ENCODE measurements at regions not wholly inside any gene's neighbourhood (a gene's known extent, or its start where the extent isn't known, plus 50 kb on each side); places are given as distances from the start of the nearest gene placed in this dataset.

- ATAC-seq (ENCODE audit: low read depth in 2 of 2) (no peak), DNase-seq (no peak)
- Mint-ChIP-seq H3K27ac (no peak overlapping the region), H3K36me3 (peaks cover 5 to 8% of the 10 kb centered on the region in 2 donors), H3K4me1 (no peaks in the 10 kb centered on the region), H3K9me3 (peaks cover 11 to 40% (median 13%) of the 10 kb centered on the region in 7 donors), H3K27me3 (peaks cover 0 to 12% (median 8%) of the 10 kb centered on the region in 3 donors), H3K4me3 (no peak overlapping the region)
Measured at GRCh38 chr10:29174389-29174788, 114.5 kb upstream of the LYZL1 start.

- DNase-seq, result no peak
- Mint-ChIP-seq H3K27me3 (peaks cover 0 to 12% (median 8%) of the 10 kb centered on the region in 3 donors), H3K36me3 (no peaks in the 10 kb centered on the region), H3K4me1 (no peaks in the 10 kb centered on the region), H3K27ac (no peak overlapping the region), H3K9me3 (peaks cover 0 to 25% (median 6%) of the 10 kb centered on the region in 7 donors), H3K4me3 (no peak overlapping the region)
- no peak for ATAC-seq (ENCODE audit: low read depth in 2 of 2)
Measured at GRCh38 chr10:29176845-29177832, 111.7 kb upstream of the LYZL1 start.

DNA sequence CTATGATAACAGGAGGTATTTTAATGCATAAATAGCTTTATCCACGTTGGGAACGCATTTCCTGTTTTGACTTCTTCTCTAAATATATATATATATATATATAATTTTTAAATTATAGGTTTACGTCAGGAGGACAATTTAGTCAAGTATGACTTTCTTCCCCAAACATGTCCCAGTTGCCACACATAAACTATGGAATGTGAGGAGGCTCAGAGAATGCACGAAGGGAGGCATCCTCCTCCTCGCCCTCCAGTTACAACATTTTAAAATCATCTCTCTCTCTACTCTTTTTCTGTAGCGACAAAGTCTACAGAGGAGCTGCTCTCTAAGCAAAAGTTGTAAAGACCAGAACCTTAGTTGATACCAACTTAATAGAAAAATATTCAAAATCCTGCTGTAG lies 106.9 kb upstream of the LYZL1 start:
- Mint-ChIP-seq H3K27me3 (peaks cover 0 to 14% (median 6%) of the 10 kb centered on the region in 3 donors), H3K27ac (no peak overlapping the region), H3K36me3 (no peaks in the 10 kb centered on the region), H3K4me1 (no peaks in the 10 kb centered on the region), H3K9me3 (peaks cover 0 to 10% (median 2%) of the 10 kb centered on the region in 7 donors), H3K4me3 (no peak overlapping the region)
- ATAC-seq (ENCODE audit: low read depth in 2 of 2) (no peak), DNase-seq (no peak)

DNA sequence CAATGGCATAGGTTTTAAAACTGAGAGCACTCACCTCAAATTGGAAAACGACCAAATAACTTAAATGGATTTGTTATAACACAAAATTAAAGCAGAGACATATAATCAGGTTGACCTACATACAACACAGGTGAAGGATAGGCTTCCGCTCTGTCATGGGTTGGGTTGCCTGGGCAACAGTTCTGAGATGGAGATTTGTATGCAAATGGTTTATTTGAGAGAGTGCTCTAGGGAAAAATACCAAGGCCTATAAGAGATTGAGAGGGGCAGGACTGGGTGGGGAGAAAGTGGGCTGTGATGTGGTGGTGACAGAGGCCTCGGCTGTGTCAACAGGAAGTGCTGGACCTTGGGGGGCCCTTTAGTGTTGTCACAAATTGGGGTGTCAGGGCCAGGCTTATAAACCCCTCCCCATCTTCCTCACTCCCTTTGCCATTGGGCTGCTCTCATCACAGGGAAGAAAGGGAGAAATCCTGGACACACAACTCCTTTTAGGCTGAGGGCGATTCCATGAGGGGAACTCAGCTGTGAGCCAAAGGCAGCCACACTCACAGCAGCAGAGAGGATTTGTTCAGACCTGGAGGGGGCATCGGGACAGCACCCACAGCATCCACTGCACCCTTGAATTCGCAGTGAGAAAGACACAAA lies 105.4 kb upstream of the LYZL1 start:
- Mint-ChIP-seq H3K27me3 (peaks cover 0 to 8% (median 6%) of the 10 kb centered on the region in 3 donors), H3K9me3 (peaks cover 0 to 10% (median 2%) of the 10 kb centered on the region in 7 donors), H3K27ac (no peak overlapping the region), H3K36me3 (no peaks in the 10 kb centered on the region), H3K4me1 (no peaks in the 10 kb centered on the region), H3K4me3 (no peak overlapping the region)
- DNase-seq (no peak), ATAC-seq (ENCODE audit: low read depth in 2 of 2) (no peak)

DNA sequence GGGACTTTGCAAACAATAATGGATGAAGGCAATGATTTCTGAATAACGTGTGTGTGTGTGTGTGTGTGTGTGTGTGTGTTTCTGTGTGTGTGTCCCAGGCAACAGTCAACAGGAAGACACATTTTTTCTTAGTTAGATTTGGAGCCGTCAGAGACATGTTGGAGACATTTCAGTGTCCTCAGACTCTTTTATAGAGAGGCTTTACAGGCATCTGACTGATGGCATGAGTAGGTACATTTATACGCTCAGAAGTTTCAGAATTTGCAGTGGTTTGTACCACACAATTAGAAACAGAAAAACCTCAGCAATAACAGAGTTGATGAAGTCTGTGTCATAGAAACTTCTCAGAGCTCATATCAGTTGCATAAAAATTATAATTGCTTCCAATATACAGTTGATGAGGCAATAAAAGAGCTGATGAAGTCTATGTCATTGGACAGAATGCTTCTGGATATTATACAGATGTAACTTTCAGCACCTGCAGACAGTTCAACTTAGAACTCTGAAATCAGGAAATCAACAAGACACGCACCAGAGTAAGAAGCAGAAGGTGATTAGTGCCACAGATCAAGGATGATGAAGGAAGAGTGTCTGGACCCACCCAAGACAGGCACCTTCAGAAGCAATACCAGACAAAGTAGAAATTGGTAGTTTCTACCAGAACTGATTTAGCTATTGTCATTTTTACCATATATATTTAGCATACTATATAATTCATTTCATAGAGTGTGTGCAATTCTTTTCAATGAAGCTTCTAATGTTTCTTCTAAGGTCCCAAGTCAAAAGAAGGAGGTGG lies 104.5 kb upstream of the LYZL1 start:
- Mint-ChIP-seq H3K36me3 (no peaks in the 10 kb centered on the region), H3K9me3 (peaks cover 0 to 10% (median 1%) of the 10 kb centered on the region in 7 donors), H3K27ac (no peak overlapping the region), H3K4me3 (no peak overlapping the region), H3K27me3 (peaks cover 0 to 6% (median 5%) of the 10 kb centered on the region in 3 donors), H3K4me1 (no peaks in the 10 kb centered on the region)
- no peak for DNase-seq
- ATAC-seq (ENCODE audit: low read depth in 2 of 2), result no peak

DNA sequence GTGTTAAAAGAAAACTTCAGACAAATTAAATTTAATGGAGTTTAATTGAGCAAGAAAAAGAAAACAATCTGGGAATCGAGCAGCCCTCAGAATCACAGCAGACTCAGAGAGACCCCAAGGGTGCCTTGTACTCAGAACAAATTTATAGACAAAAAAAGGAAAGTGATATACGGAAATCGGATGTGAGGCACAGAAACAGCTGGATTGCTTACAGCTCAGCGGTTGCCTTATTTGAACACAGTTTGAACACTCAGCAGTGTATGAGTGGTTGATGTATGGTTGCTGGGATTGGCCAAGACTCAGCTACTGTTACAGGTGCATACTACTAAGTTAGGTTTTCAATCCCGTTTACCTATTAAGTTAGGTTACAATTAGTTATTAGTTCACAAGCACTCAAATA lies 103.8 kb upstream of the LYZL1 start:
- Mint-ChIP-seq H3K9me3 (peaks cover 0 to 10% (median under 1%) of the 10 kb centered on the region in 7 donors), H3K36me3 (no peaks in the 10 kb centered on the region), H3K27me3 (peaks cover 0 to 6% (median 5%) of the 10 kb centered on the region in 3 donors), H3K4me1 (no peaks in the 10 kb centered on the region), H3K27ac (no peak overlapping the region), H3K4me3 (no peak overlapping the region)
- ATAC-seq (ENCODE audit: low read depth in 2 of 2), result no peak
- DNase-seq, result no peak

DNA sequence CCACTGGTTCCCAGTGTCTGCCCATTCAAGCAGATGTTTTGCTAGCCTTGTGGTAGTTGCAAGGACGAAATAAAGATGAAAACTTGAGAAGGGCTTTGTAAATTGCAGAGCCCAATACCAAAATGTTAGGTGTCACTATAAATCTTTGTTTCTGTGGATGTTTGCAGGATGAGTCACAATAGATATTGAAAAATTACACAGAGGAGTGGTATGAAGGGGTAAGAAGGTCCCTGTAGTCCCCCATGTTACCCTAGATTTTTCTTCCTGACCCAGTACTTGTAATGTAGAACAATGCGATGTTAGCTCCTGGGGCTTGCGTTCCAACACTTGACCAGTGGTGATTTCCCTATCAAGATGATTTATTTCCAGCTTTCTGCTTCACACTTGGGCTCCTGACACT lies 102.6 kb upstream of the LYZL1 start:
- DNase-seq (no peak), ATAC-seq (ENCODE audit: low read depth in 2 of 2) (no peak)
- no peak overlapping the region for H3K4me3 Mint-ChIP-seq
- no peaks in the 10 kb centered on the region for H3K4me1 Mint-ChIP-seq
- H3K9me3 Mint-ChIP-seq, result peaks cover 0 to 10% (median 3%) of the 10 kb centered on the region in 7 donors
- no peak overlapping the region for H3K27ac Mint-ChIP-seq
- no peaks in the 10 kb centered on the region for H3K36me3 Mint-ChIP-seq
- peaks cover 0 to 6% (median 5%) of the 10 kb centered on the region in 3 donors for H3K27me3 Mint-ChIP-seq

- no peaks in the 10 kb centered on the region for H3K4me1 Mint-ChIP-seq
- H3K27ac Mint-ChIP-seq, result no peak overlapping the region
- ATAC-seq (ENCODE audit: low read depth in 2 of 2) (no peak), DNase-seq (no peak)
- no peak overlapping the region for H3K4me3 Mint-ChIP-seq
- peaks cover 0 to 10% (median 2%) of the 10 kb centered on the region in 7 donors for H3K9me3 Mint-ChIP-seq
- peaks cover 0 to 12% (median 5%) of the 10 kb centered on the region in 3 donors for H3K27me3 Mint-ChIP-seq
- H3K36me3 Mint-ChIP-seq, result no peaks in the 10 kb centered on the region
Measured at GRCh38 chr10:29189256-29189655, 99.6 kb upstream of the LYZL1 start.

GRCh38 chr10:29191674-29192073 lies 97.2 kb upstream of the LYZL1 start:
- H3K27me3 Mint-ChIP-seq, result peaks cover 0 to 12% (median 7%) of the 10 kb centered on the region in 3 donors
- H3K4me3 Mint-ChIP-seq, result peak overlapping the region in 1 of 8 donors; percentile 6
- no peaks in the 10 kb centered on the region for H3K4me1 Mint-ChIP-seq
- ATAC-seq (ENCODE audit: low read depth in 2 of 2) (no peak), DNase-seq (no peak)
- H3K27ac Mint-ChIP-seq, result no peak overlapping the region
- no peaks in the 10 kb centered on the region for H3K36me3 Mint-ChIP-seq
- peaks cover 0 to 31% (median 5%) of the 10 kb centered on the region in 7 donors for H3K9me3 Mint-ChIP-seq

DNA sequence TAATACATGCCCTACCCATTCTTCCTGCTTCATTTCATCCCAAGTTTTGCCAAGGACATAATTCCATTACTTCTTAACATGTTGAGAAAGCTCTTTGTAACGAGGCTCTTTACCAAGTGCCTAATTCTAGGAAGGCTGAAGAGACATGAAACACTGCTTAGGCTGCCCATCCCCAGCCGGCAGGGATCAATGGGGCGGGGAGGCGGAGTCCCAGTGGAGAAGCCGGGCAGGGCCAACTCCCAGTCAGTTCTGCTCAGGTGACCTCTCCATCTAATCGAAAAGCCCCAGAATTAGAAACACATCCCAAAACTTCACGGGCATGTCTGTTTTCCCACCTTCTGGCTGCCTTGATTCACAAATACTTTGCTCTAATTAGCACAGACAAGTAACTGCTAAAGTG lies 89.5 kb upstream of the LYZL1 start:
- Mint-ChIP-seq H3K36me3 (no peaks in the 10 kb centered on the region), H3K4me1 (no peaks in the 10 kb centered on the region), H3K9me3 (peaks cover 0 to 20% (median 3%) of the 10 kb centered on the region in 7 donors), H3K27ac (no peak overlapping the region), H3K4me3 (peak overlapping the region in 1 of 8 donors; percentile 29), H3K27me3 (peaks cover 7 to 26% (median 12%) of the 10 kb centered on the region in 3 donors)
- no peak for ATAC-seq (ENCODE audit: low read depth in 2 of 2)
- no peak for DNase-seq

GRCh38 chr10:29199941-29200679 lies 88.8 kb upstream of the LYZL1 start:
- Mint-ChIP-seq H3K36me3 (no peaks in the 10 kb centered on the region), H3K9me3 (peaks cover 0 to 14% (median 2%) of the 10 kb centered on the region in 7 donors), H3K4me1 (no peaks in the 10 kb centered on the region), H3K4me3 (no peak overlapping the region), H3K27me3 (peaks cover 7 to 29% (median 9%) of the 10 kb centered on the region in 3 donors), H3K27ac (no peak overlapping the region)
- ATAC-seq (ENCODE audit: low read depth in 2 of 2) (no peak), DNase-seq (no peak)

GRCh38 chr10:29202386-29202940 lies 86.4 kb upstream of the LYZL1 start:
- peaks cover 0 to 5% (median 0%) of the 10 kb centered on the region in 7 donors for H3K9me3 Mint-ChIP-seq
- ATAC-seq (ENCODE audit: low read depth in 2 of 2) (no peak), DNase-seq (no peak)
- no peaks in the 10 kb centered on the region for H3K4me1 Mint-ChIP-seq
- no peak overlapping the region for H3K4me3 Mint-ChIP-seq
- H3K27ac Mint-ChIP-seq, result no peak overlapping the region
- H3K36me3 Mint-ChIP-seq, result no peaks in the 10 kb centered on the region
- H3K27me3 Mint-ChIP-seq, result peaks cover 14 to 37% (median 16%) of the 10 kb centered on the region in 3 donors

Data from naive B cell (primary cell).